Nephron (organoid): ENCODE measurements at regions not wholly inside any gene's neighbourhood (a gene's known extent, or its start where the extent isn't known, plus 50 kb on each side); places are given as distances from the start of the nearest gene placed in this dataset.
"Not testable (repeated sequence)": the region's sequence is repeated elsewhere in the genome, so short reads cannot be mapped to it uniquely, and the experiment has no call there.

Experiments
- H3K27ac Mint-ChIP-seq, 3 experiments: 2 replicates each; pipeline ENCODE4 v1.8.0; 2020; ENCODE audit warnings: mixed read lengths in 3 of 3, mild to moderate bottlenecking in 2 of 3, moderate library complexity in 1 of 3
- H3K27me3 Mint-ChIP-seq: 2 replicates; pipeline ENCODE4 v1.8.0; 2021; ENCODE audit warnings: low read depth, mild to moderate bottlenecking, moderate library complexity, mixed read lengths
- H3K36me3 Mint-ChIP-seq: 2 replicates; pipeline ENCODE4 v1.8.0; 2020; ENCODE audit warnings: low read depth, mixed read lengths
- H3K4me1 Mint-ChIP-seq: 2 replicates; pipeline ENCODE4 v1.8.0; 2020; ENCODE audit warnings: mixed read lengths
- H3K4me3 Mint-ChIP-seq, 3 experiments: 2 replicates each; pipeline ENCODE4 v1.8.0; 2020; ENCODE audit warnings: mild to moderate bottlenecking in 3 of 3, mixed read lengths in 3 of 3, moderate library complexity in 2 of 3
- H3K9me3 Mint-ChIP-seq: 2 replicates; pipeline ENCODE4 v1.8.0; 2020; ENCODE audit warnings: mixed read lengths
- TF ChIP-seq, protein P1 (sequence below), 3 experiments: fragments of 200-600 bp; sonication (generic); IDR thresholded peaks; one replicate each; pipeline ENCODE4 v1.5.0; 2021; ENCODE audit warnings: antibody characterized with exemption in 3 of 3; ENCODE audit not compliant: unreplicated experiment in 3 of 3

DNA sequence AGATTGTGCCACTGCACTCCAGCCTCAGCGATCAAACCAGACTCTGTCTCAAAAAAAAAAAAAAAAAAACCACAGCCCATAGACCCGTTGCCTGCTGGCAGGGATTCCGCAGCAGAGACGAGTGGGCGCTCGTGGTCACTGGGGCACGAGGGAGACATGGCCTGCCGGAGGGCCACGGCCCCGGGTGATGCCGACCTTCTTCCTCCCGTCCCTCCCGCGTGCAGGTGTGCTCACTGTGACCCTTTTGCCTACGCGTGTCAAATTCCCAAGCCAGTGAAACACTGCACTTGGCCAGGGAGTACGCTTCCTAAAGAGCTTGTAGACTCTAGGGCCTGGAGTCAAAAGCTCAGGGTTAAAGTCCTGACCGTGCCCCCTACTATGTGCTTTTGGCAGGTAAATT, 397.6 kb upstream of the MYT1L start:
- Mint-ChIP-seq H3K27ac (no peak overlapping the region), H3K36me3 (no peaks in the 10 kb centered on the region), H3K4me1 (no peaks in the 10 kb centered on the region), H3K27me3 (peaks cover 27% of the 10 kb centered on the region), H3K9me3 (no peaks in the 10 kb centered on the region), H3K4me3 (no peak overlapping the region)
- TF ChIP-seq, protein P1, sequence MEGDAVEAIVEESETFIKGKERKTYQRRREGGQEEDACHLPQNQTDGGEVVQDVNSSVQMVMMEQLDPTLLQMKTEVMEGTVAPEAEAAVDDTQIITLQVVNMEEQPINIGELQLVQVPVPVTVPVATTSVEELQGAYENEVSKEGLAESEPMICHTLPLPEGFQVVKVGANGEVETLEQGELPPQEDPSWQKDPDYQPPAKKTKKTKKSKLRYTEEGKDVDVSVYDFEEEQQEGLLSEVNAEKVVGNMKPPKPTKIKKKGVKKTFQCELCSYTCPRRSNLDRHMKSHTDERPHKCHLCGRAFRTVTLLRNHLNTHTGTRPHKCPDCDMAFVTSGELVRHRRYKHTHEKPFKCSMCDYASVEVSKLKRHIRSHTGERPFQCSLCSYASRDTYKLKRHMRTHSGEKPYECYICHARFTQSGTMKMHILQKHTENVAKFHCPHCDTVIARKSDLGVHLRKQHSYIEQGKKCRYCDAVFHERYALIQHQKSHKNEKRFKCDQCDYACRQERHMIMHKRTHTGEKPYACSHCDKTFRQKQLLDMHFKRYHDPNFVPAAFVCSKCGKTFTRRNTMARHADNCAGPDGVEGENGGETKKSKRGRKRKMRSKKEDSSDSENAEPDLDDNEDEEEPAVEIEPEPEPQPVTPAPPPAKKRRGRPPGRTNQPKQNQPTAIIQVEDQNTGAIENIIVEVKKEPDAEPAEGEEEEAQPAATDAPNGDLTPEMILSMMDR (IDR thresholded peaks at IDR 0.05; ENCODE audit: unreplicated experiment in 3 of 3) = no peak

GRCh38 chr2:2727876-2728511, 396.9 kb upstream of the MYT1L start:
- H3K27ac Mint-ChIP-seq = no peak overlapping the region
- peaks cover 22% of the 10 kb centered on the region for H3K27me3 Mint-ChIP-seq
- H3K9me3 Mint-ChIP-seq = no peaks in the 10 kb centered on the region
- no peak overlapping the region for H3K4me3 Mint-ChIP-seq
- H3K36me3 Mint-ChIP-seq = no peaks in the 10 kb centered on the region
- H3K4me1 Mint-ChIP-seq = no peaks in the 10 kb centered on the region
- TF ChIP-seq, protein P1 (IDR thresholded peaks at IDR 0.05; ENCODE audit: unreplicated experiment in 3 of 3) = no peak

DNA sequence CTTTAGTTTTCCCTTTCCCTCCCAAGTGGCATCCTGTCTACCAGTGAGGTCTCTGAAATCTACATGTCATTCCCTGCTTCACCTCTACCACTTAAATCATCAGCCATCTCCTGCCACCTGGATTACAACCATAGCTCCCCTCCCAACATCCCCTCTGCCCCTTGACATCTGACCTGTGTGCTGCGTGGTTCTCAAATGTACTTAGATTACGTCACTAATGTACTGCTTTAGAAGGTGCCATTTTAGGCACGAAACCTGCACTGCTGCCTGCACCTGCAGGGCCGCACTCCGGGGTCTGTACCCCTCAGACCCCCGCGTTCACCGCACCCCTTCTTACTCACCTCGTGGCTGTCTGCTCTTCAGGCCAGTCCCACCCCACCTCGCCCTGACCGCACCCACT, 395.1 kb upstream of the MYT1L start:
- no peak overlapping the region for H3K27ac Mint-ChIP-seq
- H3K9me3 Mint-ChIP-seq = no peaks in the 10 kb centered on the region
- peaks cover 17% of the 10 kb centered on the region for H3K27me3 Mint-ChIP-seq
- H3K36me3 Mint-ChIP-seq = no peaks in the 10 kb centered on the region
- H3K4me1 Mint-ChIP-seq = no peaks in the 10 kb centered on the region
- TF ChIP-seq, protein P1 (IDR thresholded peaks at IDR 0.05; ENCODE audit: unreplicated experiment in 3 of 3) = no peak
- no peak overlapping the region for H3K4me3 Mint-ChIP-seq

- H3K27me3 Mint-ChIP-seq = peaks cover 12% of the 10 kb centered on the region
- no peak overlapping the region for H3K4me3 Mint-ChIP-seq
- no peaks in the 10 kb centered on the region for H3K4me1 Mint-ChIP-seq
- no peaks in the 10 kb centered on the region for H3K36me3 Mint-ChIP-seq
- no peak overlapping the region for H3K27ac Mint-ChIP-seq
- H3K9me3 Mint-ChIP-seq = no peaks in the 10 kb centered on the region
- TF ChIP-seq, protein P1 (IDR thresholded peaks at IDR 0.05; ENCODE audit: unreplicated experiment in 3 of 3) = no peak
These were observed 392.0 kb upstream of the MYT1L start for GRCh38 chr2:2723064-2723463.

DNA sequence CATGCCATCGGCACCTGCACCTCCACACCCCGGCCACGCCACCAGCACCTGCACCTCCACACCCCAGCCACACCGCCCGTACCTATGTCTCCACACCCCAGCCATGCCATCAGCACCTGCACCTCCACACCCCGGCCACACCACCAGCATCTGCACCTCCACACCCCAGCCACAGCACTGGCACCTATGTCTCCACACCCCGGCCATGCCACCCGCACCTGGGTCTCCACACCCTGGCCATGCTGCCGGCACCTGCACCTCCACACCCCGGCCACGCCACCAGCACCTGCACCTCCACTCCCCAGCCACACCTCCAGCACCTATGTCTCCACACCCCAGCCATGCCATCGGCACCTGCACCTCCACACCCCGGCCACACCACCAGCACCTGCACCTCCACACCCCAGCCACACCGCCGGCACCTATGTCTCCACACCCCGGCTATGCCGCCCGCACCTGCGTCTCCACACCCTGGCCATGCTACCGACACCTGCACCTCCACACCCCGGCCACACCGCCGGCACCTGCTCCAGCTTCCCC, 390.3 kb upstream of the MYT1L start:
- H3K27me3 Mint-ChIP-seq = peaks cover 16% of the 10 kb centered on the region
- H3K4me3 Mint-ChIP-seq = no peak overlapping the region
- TF ChIP-seq, protein P1 (IDR thresholded peaks at IDR 0.05; ENCODE audit: unreplicated experiment in 3 of 3) = no peak
- H3K9me3 Mint-ChIP-seq = no peaks in the 10 kb centered on the region
- no peaks in the 10 kb centered on the region for H3K4me1 Mint-ChIP-seq
- H3K36me3 Mint-ChIP-seq = no peaks in the 10 kb centered on the region
- H3K27ac Mint-ChIP-seq = no peak overlapping the region

DNA sequence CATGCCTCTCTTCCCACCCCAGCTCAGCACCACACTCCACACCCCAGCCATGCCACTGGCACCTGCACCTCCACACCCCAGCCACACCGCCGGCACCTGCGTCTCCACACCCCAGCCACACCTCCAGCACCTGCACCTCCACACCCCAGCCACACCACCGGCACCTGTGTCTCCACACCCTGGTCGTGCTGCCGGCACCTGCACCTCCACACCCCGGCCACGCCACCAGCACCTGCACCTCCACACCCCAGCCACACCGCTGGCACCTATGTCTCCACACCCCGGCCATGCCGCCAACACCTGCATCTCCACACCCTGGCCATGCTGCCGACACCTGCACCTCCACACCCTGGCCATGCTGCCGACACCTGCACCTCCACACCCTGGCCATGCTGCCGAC, 389.7 kb upstream of the MYT1L start:
- not testable (repeated sequence) for H3K36me3 Mint-ChIP-seq, H3K4me3 Mint-ChIP-seq, H3K27ac Mint-ChIP-seq, H3K9me3 Mint-ChIP-seq, H3K4me1 Mint-ChIP-seq
- H3K27me3 Mint-ChIP-seq = peaks cover 20% of the 10 kb centered on the region
